HL-60/S4 (cell line): ENCODE measurements at regions not wholly inside any gene's neighbourhood (a gene's known extent, or its start where the extent isn't known, plus 50 kb on each side); places are given as distances from the start of the nearest gene placed in this dataset.

Experiments
- in situ Hi-C: fragments of 300-500 bp; cut with MboI; formaldehyde crosslinking; loops from 2 replicates; pipeline ENCODE4 v1.14.3; 2022; ENCODE audit warnings: low sequenced_read_pairs

GRCh38 chr20:3354247-3354646 is 53.2 kb downstream of the DNAAF9 start:
- in situ Hi-C loops = no loop called here

DNA sequence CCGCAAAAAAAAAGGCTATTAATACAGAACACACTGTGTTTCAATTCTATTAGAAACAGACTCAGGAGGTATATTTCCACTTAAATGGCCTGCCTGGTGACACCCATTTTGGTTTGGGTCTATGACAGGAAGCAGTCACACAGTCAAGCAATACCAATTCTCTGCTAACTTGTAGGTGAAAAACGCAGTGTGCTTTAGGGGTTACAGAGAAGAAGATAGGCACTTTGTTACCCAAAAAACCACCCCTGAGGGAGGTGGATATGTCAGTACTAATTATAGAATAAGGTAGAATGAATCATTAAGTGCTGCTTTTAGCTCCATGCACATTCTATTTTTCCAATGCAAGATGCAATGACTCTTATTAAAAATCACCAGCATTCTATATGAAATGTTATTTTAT is 53.8 kb downstream of the DNAAF9 start:
- in situ Hi-C loops = no loop called here

GRCh38 chr20:3352202-3352601 is 55.3 kb downstream of the DNAAF9 start:
- in situ Hi-C loops = no loop called here

DNA sequence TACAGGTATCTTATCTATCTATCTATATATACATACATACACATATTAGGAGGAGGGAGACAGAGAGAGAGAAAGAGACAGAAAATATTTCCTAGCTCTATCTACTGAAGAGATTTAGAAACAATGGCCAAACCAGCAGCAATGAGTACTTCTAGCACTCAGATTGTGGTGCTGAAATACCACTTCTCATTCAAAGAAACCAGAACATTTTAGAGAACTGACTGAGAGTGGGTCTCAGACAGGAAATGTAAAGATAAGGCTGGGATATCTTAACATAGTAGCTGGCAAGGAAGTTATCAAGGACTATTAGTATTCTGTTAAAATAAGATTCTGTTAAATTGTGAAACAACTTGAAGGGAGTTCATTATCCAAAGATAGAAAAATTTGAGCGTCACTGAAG is 57.0 kb downstream of the DNAAF9 start:
- in situ Hi-C loops = no loop called here

DNA sequence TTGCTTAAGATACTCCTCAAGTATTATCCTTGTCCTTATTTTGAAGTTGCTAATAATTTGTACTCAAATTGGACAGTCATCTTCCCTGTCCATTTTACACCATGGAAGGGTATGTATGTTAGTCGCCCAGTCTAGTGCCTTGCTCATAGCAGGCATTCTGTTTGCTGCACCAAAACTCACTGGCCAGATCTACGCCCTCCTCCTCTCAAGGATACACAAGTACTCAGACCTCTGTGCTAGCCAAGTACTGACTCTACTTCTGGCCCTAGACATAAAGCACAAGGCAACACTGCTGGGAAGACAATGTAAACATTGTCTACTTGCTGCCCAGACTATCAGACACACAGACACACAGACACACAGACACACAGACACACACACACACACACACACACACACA is 57.7 kb downstream of the DNAAF9 start:
- in situ Hi-C loops = no loop called here

GRCh38 chr20:3342766-3343165 is 64.7 kb downstream of the DNAAF9 start:
- in situ Hi-C loops = no loop called here

DNA sequence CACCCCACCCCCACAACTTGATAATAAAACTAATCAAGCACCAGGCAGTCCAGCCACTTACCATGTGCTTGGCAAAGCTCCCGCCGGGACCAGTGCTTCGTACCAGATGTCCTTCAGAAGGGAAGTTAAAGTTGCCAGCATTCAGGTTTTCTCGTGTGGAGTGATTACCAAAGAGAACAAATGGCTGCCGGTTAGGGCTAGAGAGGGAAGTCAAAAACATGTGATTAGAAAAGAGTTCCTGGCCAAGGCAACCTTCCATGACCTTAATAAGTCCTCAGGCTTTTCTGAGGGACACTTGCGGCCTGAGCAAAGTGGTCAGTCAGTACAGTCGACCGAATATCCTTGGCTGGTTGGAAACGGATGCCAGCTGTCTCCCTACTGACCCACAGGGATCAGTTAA is 67.0 kb downstream of the DNAAF9 start:
- in situ Hi-C loops = no loop called here

DNA sequence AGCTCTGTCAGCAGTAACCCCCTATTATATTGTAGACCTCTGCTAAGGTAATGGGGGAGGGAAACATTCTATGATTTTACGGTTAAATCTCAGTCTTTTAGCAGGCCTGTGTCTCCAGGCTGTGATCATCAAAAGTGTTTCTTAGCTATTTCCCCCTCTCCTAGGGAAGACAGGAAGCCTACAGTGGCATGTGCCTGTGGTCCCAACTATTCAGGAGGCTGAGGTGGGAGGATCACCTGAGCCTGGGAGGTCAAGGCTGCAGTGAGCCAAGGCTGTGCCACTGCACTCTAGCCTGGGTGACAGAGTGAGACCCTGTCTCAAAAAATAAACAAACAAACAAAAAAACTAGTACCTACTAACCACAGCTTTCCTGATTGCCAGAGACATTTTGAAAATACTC is 67.9 kb downstream of the DNAAF9 start:
- in situ Hi-C loops = no loop called here

- in situ Hi-C loops = no loop called here
Observed at GRCh38 chr20:3339076-3339475, 68.4 kb downstream of the DNAAF9 start.

- in situ Hi-C loops = no loop called here
Observed at GRCh38 chr20:3334156-3334943, 73.1 kb downstream of the DNAAF9 start.

- in situ Hi-C loops = no loop called here
Observed at GRCh38 chr20:3330046-3330741, 77.3 kb downstream of the DNAAF9 start.

DNA sequence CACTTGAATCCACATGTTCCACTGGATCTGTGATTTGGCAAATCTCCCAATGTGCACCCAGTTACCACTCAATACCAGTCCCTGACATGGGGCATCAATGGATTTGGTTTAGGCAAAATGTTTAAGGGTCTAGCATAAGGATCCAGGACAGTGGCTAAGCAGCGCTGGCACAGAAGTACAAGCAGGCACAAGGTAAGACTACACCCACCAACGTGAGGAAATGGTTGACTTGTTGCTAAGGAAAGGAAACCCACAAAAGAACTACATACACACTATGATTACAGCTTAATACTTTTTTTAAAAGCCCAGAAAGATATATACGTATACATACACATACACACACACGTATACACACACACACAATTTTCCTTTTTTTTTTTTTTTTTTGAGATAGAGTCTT is 79.0 kb downstream of the DNAAF9 start:
- in situ Hi-C loops = no loop called here

GRCh38 chr20:3326779-3327521 is 80.5 kb downstream of the DNAAF9 start:
- in situ Hi-C loops = no loop called here

GRCh38 chr20:3325864-3326263 is 81.6 kb downstream of the DNAAF9 start:
- in situ Hi-C loops = no loop called here

DNA sequence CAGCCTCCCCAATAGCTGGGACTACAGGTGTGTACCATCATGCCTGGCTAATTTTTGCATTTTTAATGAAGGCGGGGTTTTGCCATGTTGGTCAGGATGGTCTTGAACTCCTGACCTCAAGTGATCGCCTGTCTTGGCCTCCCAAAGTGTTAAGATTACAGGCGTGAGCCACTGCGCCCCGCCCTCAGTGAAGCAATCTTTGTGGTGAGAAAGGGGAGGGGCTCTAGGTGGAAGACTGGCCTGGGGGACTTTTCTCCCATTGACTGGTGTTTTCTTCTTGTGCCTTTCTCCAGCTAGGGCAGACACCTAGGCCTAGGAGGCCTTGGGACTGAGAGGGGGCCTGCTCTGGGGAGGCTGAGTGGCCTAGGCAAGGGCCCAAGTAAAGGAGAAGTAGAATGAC is 84.1 kb downstream of the DNAAF9 start:
- in situ Hi-C loops = no loop called here

- in situ Hi-C loops = loop anchor here (10.0 kb wide), 1 partner anchor 264 kb away; no protein-coding TSS in a partner anchor
Observed at GRCh38 chr20:3318226-3318884, 79.4 kb upstream of the SLC4A11 start.

DNA sequence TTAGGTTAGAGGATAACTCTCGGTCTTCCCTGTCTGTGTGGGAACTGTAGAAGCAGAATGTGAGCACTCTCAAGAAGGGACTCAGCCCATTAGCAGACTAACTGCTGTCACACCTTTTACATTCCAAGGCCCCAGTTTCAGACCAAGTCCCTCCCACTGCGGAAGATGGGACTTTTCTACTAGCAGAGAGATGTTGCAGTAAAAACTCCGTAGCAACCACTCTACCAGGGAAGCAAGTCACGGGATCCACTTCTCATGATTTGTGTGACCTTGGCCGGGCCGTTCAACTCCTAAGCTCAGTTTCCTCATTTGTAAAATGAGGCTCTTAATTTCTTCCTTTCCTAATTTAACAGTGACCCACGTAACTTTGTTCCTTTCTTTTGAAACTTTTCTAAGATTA is 77.1 kb upstream of the SLC4A11 start:
- in situ Hi-C loops = loop anchor here (10.0 kb wide), 1 partner anchor 261 kb away; no protein-coding TSS in a partner anchor

GRCh38 chr20:3315136-3315535 is 76.1 kb upstream of the SLC4A11 start:
- in situ Hi-C loops = loop anchor here (10.0 kb wide), 1 partner anchor 260 kb away; no protein-coding TSS in a partner anchor

GRCh38 chr20:3314391-3314790 is 75.4 kb upstream of the SLC4A11 start:
- in situ Hi-C loops = loop anchor here (10.0 kb wide), 1 partner anchor 260 kb away; no protein-coding TSS in a partner anchor

DNA sequence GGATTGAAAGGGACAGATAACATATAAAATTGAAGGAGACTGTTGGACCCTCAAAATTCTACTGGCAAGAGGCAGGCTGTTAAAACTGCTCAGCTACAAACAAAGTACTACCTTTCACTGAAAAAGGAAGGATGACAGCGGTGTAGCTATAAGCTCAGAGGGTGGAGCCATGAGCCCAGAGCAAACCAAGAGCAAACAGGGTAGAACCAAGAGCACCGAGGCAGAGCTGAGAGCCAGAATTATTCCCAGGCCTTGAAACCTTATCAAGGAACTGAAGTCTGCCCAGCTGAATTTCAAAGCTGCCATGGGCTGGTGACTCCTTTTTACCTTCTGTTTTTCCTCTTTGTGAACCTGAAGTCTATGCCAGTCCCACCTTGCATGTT is 74.7 kb upstream of the SLC4A11 start:
- in situ Hi-C loops = loop anchor here (10.0 kb wide), 1 partner anchor 259 kb away; no protein-coding TSS in a partner anchor
